Prostate gland (tissue), 2 donors: ENCODE measurements at regions not wholly inside any gene's neighbourhood (a gene's known extent, or its start where the extent isn't known, plus 50 kb on each side); places are given as distances from the start of the nearest gene placed in this dataset.

Source experiments
- POLR2A ChIP-seq: fragments of 450-650 bp; IDR thresholded peaks from one replicate; pipeline ENCODE4 v1.6.1; 2016; ENCODE audit warnings: antibody characterized with exemption, mild to moderate bottlenecking
- POLR2AphosphoS5 ChIP-seq: sonication (generic); formaldehyde crosslinking; IDR thresholded peaks from one replicate; pipeline ENCODE4 v1.6.1; 2017; ENCODE audit warnings: antibody characterized with exemption
- TF ChIP-seq, protein P1 (sequence below), 4 experiments: fragments of 200-600 bp in 2 of 4; fragments of 450-650 bp in 2 of 4; sonication (generic) in 2 of 4; IDR thresholded peaks; 1 replicate in 3 of 4; 2 replicates in 1 of 4; pipeline ENCODE4 v1.5.1; 2016 to 2019; ENCODE audit warnings: antibody characterized with exemption in 4 of 4, mild to moderate bottlenecking in 2 of 4, moderate library complexity in 2 of 4

DNA sequence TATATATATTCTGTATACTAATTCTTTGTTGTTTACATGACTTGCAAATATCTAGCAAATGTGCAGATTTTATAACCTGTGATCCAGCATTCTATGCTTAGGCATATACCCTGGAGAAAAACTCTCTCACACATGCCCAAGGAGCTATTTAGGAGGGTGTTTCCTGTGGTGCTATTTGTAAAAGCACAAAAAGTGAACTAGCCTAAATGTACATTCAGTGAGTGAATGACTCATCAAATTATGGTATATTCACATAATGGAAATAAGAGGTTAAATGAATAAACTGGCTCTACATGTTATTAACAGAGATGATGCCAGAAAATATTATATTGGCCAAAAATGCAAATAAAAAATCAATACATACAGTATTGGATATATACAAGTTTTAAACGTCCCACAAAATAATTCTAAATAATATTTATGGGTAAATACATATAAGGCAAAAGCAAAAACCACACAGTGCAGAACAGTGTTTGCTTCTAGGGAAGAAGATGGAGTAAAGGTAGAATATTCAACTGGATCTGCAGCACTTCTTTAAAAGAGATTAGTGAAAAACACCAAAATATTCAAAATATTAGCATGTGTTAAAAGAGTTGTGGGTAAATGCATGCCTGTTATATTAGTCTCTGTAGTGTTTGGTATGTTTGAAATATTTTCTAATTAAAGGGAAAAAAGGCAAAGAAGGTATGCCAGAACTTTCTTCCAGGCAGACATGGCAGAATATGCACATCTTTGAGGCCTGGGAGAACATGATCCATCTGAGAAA is 344.7 kb downstream of the KLF5 start:
- TF ChIP-seq POLR2AphosphoS5 = no peak
- no peak for TF ChIP-seq POLR2A
- TF ChIP-seq, protein P1, sequence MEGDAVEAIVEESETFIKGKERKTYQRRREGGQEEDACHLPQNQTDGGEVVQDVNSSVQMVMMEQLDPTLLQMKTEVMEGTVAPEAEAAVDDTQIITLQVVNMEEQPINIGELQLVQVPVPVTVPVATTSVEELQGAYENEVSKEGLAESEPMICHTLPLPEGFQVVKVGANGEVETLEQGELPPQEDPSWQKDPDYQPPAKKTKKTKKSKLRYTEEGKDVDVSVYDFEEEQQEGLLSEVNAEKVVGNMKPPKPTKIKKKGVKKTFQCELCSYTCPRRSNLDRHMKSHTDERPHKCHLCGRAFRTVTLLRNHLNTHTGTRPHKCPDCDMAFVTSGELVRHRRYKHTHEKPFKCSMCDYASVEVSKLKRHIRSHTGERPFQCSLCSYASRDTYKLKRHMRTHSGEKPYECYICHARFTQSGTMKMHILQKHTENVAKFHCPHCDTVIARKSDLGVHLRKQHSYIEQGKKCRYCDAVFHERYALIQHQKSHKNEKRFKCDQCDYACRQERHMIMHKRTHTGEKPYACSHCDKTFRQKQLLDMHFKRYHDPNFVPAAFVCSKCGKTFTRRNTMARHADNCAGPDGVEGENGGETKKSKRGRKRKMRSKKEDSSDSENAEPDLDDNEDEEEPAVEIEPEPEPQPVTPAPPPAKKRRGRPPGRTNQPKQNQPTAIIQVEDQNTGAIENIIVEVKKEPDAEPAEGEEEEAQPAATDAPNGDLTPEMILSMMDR (IDR thresholded peaks at IDR 0.05) = no peak
